ENCODE measurements at regions not wholly inside any gene's neighbourhood (a gene's known extent, or its start where the extent isn't known, plus 50 kb on each side); places are given as distances from the start of the nearest gene placed in this dataset.

DNA sequence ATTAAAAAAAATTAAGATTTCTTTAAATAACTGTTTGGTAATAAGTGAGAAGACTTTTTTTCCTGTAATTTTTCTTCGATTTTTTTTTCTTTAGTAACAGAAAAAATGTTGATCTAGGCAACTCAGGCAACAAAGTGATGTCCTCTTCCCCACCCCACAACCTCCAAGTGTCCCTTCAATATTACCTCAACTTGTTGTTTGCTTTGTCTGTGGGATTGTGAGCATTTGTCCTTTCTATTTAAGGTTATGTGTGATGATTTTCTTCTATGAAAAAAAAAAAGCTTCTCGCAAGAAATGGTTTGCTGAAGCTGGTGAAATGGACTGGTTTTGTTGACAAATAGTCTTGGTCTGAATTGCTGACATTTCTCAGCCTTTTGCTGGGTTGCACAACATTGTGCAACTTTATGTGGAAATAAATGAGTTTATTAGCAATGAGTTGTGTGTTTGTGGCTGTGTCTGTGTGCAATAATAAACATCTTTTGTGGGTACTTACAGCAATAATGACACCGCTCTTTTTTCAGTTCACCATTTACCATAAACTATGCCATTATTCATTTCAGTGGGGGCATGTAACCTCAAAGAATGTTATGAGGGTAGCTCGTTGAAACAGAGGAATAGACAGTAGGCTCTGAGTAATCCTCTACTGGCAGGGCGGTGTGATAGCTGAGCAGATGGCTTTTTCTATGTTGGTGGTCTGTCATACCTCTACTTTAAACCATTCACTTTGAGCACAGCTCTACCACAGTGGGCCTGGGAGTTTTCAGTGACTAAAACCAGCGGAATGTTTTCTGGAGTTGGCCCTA lies 218.4 kb downstream of the HLX start:
- TF ChIP-seq CTCF (conservative IDR thresholded peaks at IDR 0.05) = no peak
- no peak for TF ChIP-seq ZFX (IDR thresholded peaks at IDR 0.05)
